NB4 (cell line): ENCODE measurements at regions not wholly inside any gene's neighbourhood (a gene's known extent, or its start where the extent isn't known, plus 50 kb on each side); places are given as distances from the start of the nearest gene placed in this dataset.

Source experiments
- DNase-seq: peaks from one replicate; pipeline ENCODE4 v3.0.0; 2010; ENCODE audit warnings: low read depth
- H3K4me3 ChIP-seq: one replicate; pipeline ENCODE4 v1.5.1; 2011; ENCODE audit warnings: mild to moderate bottlenecking, low read depth, low read length, moderate library complexity
- MYC ChIP-seq: IDR thresholded peaks from 2 replicates; pipeline ENCODE4 v1.6.1; 2011; ENCODE audit warnings: low read depth, low read length
- POLR2A ChIP-seq: IDR thresholded peaks from 2 replicates; pipeline ENCODE4 v1.6.1; 2011; ENCODE audit warnings: mild to moderate bottlenecking; ENCODE audit not compliant: insufficient read length; ENCODE audit errors: extremely low read depth
- TF ChIP-seq, protein P1 (sequence below): IDR thresholded peaks from 2 replicates; pipeline ENCODE4 v1.6.1; 2011; ENCODE audit warnings: low read depth, low read length
- TF ChIP-seq, protein P2 (sequence below): IDR thresholded peaks from one replicate; pipeline ENCODE4 v1.5.1; 2012; ENCODE audit warnings: low read depth, low read length

DNA sequence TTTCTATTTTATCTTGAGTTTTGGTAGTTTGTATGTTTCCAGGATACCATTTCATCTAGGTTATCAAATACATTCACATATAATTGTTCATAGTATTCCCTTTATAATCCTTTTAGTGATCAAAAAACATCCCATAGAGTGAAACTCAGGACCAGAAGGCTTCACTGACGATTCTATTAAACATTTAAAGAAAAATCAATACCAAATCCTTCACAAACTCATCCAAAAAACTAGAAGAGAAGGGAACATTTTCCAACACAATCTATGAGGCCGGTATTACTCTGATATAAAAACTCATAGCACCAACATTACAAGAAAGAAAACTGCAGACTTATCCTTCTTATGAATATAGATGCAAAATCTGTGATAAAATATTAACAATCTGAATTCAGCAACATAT lies 203.4 kb downstream of the ANKRD50 start:
- TF ChIP-seq MYC (no peak), POLR2A (no peak)
- TF ChIP-seq, protein P1, sequence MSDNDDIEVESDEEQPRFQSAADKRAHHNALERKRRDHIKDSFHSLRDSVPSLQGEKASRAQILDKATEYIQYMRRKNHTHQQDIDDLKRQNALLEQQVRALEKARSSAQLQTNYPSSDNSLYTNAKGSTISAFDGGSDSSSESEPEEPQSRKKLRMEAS, result no peak
- TF ChIP-seq, protein P2, sequence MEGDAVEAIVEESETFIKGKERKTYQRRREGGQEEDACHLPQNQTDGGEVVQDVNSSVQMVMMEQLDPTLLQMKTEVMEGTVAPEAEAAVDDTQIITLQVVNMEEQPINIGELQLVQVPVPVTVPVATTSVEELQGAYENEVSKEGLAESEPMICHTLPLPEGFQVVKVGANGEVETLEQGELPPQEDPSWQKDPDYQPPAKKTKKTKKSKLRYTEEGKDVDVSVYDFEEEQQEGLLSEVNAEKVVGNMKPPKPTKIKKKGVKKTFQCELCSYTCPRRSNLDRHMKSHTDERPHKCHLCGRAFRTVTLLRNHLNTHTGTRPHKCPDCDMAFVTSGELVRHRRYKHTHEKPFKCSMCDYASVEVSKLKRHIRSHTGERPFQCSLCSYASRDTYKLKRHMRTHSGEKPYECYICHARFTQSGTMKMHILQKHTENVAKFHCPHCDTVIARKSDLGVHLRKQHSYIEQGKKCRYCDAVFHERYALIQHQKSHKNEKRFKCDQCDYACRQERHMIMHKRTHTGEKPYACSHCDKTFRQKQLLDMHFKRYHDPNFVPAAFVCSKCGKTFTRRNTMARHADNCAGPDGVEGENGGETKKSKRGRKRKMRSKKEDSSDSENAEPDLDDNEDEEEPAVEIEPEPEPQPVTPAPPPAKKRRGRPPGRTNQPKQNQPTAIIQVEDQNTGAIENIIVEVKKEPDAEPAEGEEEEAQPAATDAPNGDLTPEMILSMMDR, result no peak

DNA sequence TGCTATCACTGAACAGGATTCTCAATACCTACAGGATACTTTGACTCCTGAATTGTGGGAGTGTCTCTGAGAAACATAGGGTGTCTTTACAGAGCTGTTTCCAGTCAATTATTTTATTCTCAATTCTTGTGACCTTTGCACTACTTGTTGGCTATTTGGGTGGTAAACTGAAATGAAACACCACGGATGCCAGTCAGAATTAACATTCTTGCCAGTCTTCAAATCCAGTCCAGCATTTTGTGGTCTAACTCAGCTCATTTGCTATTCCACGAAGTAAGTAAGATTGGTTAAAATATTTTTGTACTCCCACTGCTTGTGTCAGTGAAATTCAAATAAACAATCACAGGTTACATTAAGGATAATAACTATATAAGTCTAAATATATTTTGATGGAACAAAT lies 197.9 kb downstream of the ANKRD50 start:
- no peak overlapping the region for H3K4me3 ChIP-seq
- no peak for DNase-seq
- TF ChIP-seq, protein P1, result no peak
- TF ChIP-seq, protein P2, result no peak
- TF ChIP-seq POLR2A (no peak), MYC (no peak)

More for the DNA sequence above, 203.4 kb downstream of the ANKRD50 start:
- DNase-seq, result no peak
- no peak overlapping the region for H3K4me3 ChIP-seq

DNA sequence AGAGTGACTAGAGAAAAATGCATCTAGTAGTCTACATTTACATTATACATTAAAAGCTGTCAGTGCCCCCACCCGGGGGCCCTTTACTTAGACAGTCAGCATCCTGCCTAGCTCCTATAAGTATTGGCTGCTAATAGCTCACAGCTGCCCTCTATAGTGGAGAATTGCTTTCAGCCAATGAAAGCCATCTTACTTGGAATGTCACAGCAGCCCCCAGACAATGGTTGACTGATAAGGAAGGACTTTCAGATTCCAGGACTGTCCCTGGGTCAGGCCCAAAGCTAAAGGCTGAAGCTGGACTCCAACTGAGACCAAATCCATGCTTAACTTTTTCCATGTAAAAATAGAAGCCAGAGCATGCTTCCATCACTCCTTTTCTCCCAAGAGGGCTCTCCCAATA lies 196.9 kb downstream of the ANKRD50 start:
- TF ChIP-seq, protein P1, result no peak
- no peak for TF ChIP-seq MYC
- TF ChIP-seq POLR2A, result no peak
- TF ChIP-seq, protein P2, result no peak
- DNase-seq, result no peak
- H3K4me3 ChIP-seq, result no peak overlapping the region

DNA sequence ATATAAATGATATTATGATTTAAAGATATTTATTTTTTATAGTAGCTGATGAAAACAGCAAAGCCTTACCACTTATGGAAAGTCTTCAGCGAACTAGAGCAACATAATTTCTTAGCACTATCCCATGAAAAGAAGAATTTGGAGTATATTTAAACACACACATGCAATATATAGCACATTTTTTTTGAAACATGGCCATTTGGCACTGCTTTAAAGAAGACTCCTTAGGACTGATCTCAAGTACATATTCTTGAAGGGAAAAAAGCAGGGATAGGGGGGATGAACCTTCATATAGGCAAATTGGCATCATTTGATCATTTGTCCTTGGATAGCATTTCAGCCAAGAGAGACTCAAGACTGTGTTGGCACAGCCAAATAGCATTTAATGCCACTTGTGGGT lies 193.3 kb downstream of the ANKRD50 start:
- H3K4me3 ChIP-seq, result no peak overlapping the region
- TF ChIP-seq MYC (no peak), POLR2A (no peak)
- TF ChIP-seq, protein P2, result no peak
- TF ChIP-seq, protein P1, result no peak
- no peak for DNase-seq

DNA sequence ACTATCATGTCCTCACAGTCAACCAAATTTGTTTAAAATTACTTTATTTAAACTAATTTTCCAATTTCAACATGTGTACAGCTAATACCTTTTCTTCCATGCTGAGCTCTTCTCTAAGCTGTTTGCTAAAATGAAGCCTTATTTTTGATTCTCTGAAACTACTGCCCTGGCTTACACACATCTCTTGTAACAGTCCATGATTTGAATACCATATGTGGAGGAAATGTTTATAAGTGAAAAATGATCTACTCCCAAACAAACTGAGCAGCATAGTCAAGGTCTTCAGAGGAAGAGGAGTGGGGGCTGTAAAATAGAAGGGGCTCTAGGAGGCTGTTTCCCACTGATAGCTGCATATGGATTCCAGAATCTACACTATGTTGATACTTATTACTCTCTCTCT lies 188.7 kb downstream of the ANKRD50 start:
- TF ChIP-seq POLR2A (no peak), MYC (no peak)
- TF ChIP-seq, protein P1, result no peak
- TF ChIP-seq, protein P2, result no peak
- DNase-seq, result no peak
- H3K4me3 ChIP-seq, result no peak overlapping the region

DNA sequence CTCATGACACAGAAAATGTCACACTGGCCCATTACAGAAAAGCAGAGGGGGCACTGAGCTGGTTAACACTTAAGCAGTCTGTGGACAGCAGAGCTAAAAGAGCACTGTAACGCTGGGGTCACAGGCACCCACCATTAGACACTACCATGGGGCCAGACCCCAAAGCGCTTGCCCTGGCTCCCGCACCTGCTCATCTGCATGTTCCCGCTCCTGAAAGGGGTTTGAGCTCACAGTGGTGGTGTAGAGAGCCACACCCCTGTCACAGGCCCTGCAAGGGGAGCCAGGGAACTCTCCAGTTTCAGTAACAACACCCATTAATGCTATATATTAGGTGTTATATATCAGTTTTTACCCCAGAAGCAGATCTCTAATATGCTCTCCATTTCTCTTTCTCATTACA lies 187.0 kb downstream of the ANKRD50 start:
- no peak overlapping the region for H3K4me3 ChIP-seq
- TF ChIP-seq, protein P1, result no peak
- TF ChIP-seq, protein P2, result no peak
- no peak for DNase-seq
